HG03060 (cell line): ENCODE measurements at regions not wholly inside any gene's neighbourhood (a gene's known extent, or its start where the extent isn't known, plus 50 kb on each side); places are given as distances from the start of the nearest gene placed in this dataset.

Experiments used
- ATAC-seq: cut with Tn5 transposase; IDR thresholded peaks from one replicate; pipeline ENCODE4 v1.9.1; 2021; ENCODE audit warnings: low read depth, moderate number of reproducible peaks; ENCODE audit not compliant: unreplicated experiment

GRCh38 chr10:52865213-52865612 is 92.6 kb upstream of the MBL2 start:
- no peak for ATAC-seq

DNA sequence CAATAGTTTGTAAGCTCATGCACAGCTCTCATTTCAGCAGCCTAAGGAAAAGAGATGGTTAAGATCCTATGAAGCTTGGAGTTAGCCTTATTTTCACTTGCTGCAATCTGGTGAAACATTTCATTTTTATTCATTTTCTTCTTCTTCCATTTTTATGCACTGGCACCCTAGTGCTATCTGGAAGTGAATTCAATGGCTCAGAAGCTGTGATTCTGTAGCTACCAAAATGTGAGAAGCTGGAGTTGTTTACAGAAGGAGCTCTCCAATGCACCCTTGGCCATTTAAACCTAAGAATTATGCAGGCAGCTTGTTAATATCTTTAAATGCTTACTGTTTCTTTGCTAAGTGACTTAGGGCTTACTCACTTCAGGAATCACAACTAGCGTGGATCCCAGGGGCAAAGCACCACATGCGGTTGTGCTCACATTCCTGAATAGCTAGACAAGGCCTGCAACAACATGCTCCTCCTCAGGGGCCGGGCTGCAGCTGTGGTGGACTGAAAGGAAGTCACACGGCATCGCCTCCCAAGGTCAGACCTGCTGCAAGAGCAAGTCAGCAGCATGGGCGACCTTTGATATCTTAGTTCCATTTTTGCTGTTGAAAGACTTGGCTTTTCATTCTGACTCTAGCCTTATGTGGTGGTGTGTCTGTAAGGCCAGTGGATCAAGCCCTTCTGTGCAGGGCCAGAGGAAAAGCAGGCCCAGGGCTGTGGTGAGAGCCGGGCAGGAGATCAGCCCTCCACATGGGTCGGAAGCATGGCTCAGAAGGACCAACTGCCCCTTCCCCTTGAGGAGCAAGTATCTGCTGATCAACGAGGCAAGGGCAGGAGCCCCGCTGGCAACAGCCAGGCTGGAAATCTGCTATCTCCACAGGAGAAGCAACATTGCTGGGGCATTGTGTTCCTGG is 91.9 kb upstream of the MBL2 start:
- ATAC-seq, result no peak

DNA sequence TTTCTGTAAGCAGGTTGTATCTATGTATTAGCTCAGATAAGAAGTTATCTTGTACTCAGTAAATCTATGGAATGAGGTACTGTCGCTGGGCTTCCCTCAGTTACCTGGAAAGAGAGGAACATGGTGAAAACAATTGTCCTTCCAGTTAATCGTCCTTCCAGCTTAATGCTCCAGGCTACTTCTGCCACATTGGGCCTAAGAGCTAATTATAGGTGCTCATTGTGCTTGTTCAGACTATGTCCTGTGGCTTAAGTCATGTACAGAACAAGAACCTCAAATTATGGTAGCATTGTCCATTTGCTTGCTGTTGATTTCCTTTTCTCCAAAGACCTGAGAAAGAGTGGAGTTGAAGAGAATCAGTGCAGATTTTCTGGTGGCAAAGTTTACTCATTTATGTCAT is 86.1 kb upstream of the MBL2 start:
- ATAC-seq, result no peak

GRCh38 chr10:52855546-52856325 is 83.2 kb upstream of the MBL2 start:
- ATAC-seq, result no peak

GRCh38 chr10:52853704-52854103 is 81.1 kb upstream of the MBL2 start:
- peak; percentile 70 for ATAC-seq

- ATAC-seq, result no peak
These were observed 64.2 kb upstream of the MBL2 start for GRCh38 chr10:52836816-52837215.
